Glomerular visceral epithelial cell (primary cell): ENCODE measurements at regions not wholly inside any gene's neighbourhood (a gene's known extent, or its start where the extent isn't known, plus 50 kb on each side); places are given as distances from the start of the nearest gene placed in this dataset.

ENCODE experiments used
- DNase-seq: peaks from one replicate; pipeline ENCODE4 v3.0.0-alpha.2; 2016; ENCODE audit errors: extremely low spot score

DNA sequence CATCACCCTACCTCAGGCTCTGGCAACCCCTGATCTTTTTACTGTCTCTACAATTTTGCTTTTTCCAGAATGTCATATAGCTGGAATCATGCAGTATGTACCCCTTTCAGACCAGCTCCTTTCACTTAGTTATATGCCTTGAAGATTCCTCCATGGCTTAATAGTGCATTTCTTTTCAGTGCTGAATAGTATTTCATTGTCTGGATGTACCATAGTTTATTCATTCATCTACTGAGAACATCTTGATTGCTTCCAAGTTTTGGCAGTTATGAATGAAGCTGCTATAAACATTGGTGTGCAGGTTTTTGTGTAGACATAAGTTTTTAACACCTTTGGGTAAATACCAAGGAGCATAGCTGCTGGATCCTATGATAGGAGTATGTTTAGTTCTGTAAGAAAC, 50.8 kb upstream of the ANP32A start:
- no peak for DNase-seq

DNA sequence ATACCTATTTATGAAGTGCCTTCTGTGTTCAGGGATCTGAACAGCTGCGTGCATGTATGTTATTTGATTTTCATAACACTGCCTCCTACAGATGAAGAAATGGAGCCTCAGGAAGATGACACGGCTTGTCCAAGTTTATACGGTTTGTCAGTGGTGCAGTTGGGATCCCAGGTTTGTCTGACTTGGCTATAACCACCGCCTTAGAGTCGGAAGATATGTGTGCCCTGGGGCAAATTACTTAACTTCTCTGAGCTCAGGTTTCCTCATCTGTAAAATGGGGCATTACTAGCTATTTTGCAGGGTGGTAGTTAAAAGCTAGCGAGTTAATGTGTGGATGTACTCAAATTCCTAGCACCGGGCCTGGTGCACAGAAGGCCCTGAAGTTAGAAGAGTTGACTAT, 54.1 kb upstream of the ANP32A start:
- no peak for DNase-seq

- DNase-seq, result peak; percentile 88
Observed at GRCh38 chr15:68875377-68876116, 54.8 kb upstream of the SPESP1 start.

DNA sequence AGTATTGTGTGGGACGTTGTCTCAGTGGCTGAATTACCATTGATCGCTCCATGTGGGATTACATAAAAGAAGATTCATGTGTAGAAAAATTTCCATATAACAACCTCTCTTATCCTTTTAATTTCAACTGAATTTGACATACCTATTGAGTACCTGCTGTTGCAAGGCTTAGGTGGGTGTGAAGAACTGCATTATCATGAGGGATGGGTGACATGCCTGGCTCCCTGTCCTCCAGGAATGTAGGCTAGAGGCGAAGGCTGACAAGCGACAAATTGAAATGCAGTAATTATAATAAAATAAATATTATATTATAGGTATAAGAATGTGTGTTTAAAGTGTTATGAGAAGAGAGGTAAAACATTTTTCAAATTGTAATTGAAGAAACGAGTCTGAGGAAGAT, 52.7 kb upstream of the SPESP1 start:
- no peak for DNase-seq

DNA sequence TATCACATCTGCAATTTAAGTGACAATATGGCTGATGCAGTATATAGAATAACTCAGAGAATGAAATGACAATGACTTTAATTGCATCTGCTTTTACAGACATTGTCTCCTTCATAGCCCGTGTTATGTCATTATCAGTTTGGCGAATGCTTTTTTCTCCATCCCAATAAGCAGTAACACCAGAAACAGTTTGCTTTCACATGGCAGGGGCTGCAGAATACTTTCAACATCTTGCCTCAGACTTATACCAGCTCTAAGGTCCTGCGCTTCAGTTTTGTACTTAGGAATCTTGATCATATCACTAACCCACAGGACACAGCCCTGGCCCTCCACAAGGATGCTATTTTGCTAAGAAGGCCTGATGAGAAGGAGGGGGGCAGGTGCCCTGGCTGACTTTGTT, 49.9 kb upstream of the SPESP1 start:
- DNase-seq, result no peak
